Liver (tissue), 7 donors: ENCODE measurements at regions not wholly inside any gene's neighbourhood (a gene's known extent, or its start where the extent isn't known, plus 50 kb on each side); places are given as distances from the start of the nearest gene placed in this dataset.

ENCODE experiments used
- DNase-seq: peaks from one replicate; pipeline ENCODE4 v3.0.0-alpha.2; 2017; ENCODE audit warnings: low spot score
- H3K27ac ChIP-seq, 2 donors: one replicate each; pipeline ENCODE4 v1.7.0; 2013; ENCODE audit warnings: inconsistent platforms in 2 of 2, low read length in 2 of 2, control low read depth in 1 of 2, low read depth in 1 of 2, mild to moderate bottlenecking in 1 of 2
- H3K27me3 ChIP-seq, 4 donors: one replicate each; pipeline versions ENCODE4 v1.6.1 to v1.7.0; 2013; ENCODE audit warnings: low read length in 3 of 4, inconsistent platforms in 1 of 4, mild to moderate bottlenecking in 1 of 4, moderate library complexity in 1 of 4; ENCODE audit not compliant: control insufficient read depth in 4 of 4, insufficient read depth in 4 of 4
- H3K36me3 ChIP-seq, 4 donors: one replicate each; pipeline versions ENCODE4 v1.6.1 to v1.7.0; 2013; ENCODE audit warnings: low read length in 3 of 4, mild to moderate bottlenecking in 3 of 4, low read depth in 1 of 4, moderate library complexity in 1 of 4; ENCODE audit not compliant: control insufficient read depth in 4 of 4, insufficient read depth in 3 of 4
- H3K4me1 ChIP-seq, 4 donors: one replicate each; pipeline versions ENCODE4 v1.6.1 to v1.7.0; 2013; ENCODE audit warnings: low read length in 3 of 4, mild to moderate bottlenecking in 3 of 4, moderate library complexity in 1 of 4; ENCODE audit not compliant: control insufficient read depth in 4 of 4, insufficient read depth in 4 of 4
- H3K4me3 ChIP-seq, 3 donors: one replicate each; pipeline versions ENCODE4 v1.6.1 to v1.7.0; 2013; ENCODE audit warnings: low read length in 3 of 3, control low read depth in 1 of 3, low read depth in 1 of 3, mild to moderate bottlenecking in 1 of 3
- H3K9ac ChIP-seq, 2 donors: one replicate each; pipeline ENCODE4 v1.7.0; 2013; ENCODE audit warnings: low read length in 2 of 2, mild to moderate bottlenecking in 2 of 2, moderate library complexity in 2 of 2, control low read depth in 1 of 2, low read depth in 1 of 2
- H3K9me3 ChIP-seq, 4 donors: one replicate each; pipeline versions ENCODE4 v1.6.1 to v1.7.0; 2013; ENCODE audit warnings: low read length in 3 of 4; ENCODE audit not compliant: control insufficient read depth in 4 of 4
- FOXA1 ChIP-seq: IDR thresholded peaks from 2 replicates; pipeline ENCODE4 v1.6.1; 2016; ENCODE audit warnings: antibody characterized with exemption
- FOXA2 ChIP-seq: IDR thresholded peaks from 2 replicates; pipeline ENCODE4 v1.6.1; 2016; ENCODE audit warnings: antibody characterized with exemption
- GABPA ChIP-seq, 2 donors: IDR thresholded peaks in 1 of 2; conservative IDR thresholded peaks in 1 of 2; 2 replicates each; pipeline ENCODE4 v1.6.1; 2016; ENCODE audit warnings: antibody characterized with exemption in 2 of 2, mild to moderate bottlenecking in 1 of 2, moderate library complexity in 1 of 2
- HNF4A ChIP-seq, 2 donors: conservative IDR thresholded peaks; 2 replicates each; pipeline ENCODE4 v1.6.1; 2016; ENCODE audit warnings: antibody characterized with exemption in 2 of 2, mild to moderate bottlenecking in 2 of 2
- HNF4G ChIP-seq: IDR thresholded peaks from 2 replicates; pipeline ENCODE4 v1.6.1; 2016; ENCODE audit warnings: antibody characterized with exemption
- JUND ChIP-seq, 2 donors: IDR thresholded peaks; 2 replicates each; pipeline ENCODE4 v1.6.1; 2016; ENCODE audit warnings: antibody characterized with exemption in 2 of 2
- NR2F2 ChIP-seq: IDR thresholded peaks from 2 replicates; pipeline ENCODE4 v1.6.1; 2016; ENCODE audit warnings: antibody characterized with exemption
- RAD21 ChIP-seq, 2 donors: IDR thresholded peaks; 2 replicates each; pipeline ENCODE4 v1.6.1; 2016; ENCODE audit warnings: antibody characterized with exemption in 2 of 2, mild to moderate bottlenecking in 2 of 2
- RXRA ChIP-seq, 2 donors: IDR thresholded peaks; 2 replicates each; pipeline ENCODE4 v1.6.1; 2017 to 2018; ENCODE audit warnings: antibody characterized with exemption in 2 of 2, mild to moderate bottlenecking in 1 of 2
- TAF1 ChIP-seq: conservative IDR thresholded peaks from 2 replicates; pipeline ENCODE4 v1.6.1; 2016; ENCODE audit warnings: antibody characterized with exemption, mild to moderate bottlenecking
- WGBS: extraction: QIAGEN DNeasy Blood & Tissue Kit; methylation state at CpG from one replicate; pipeline ENCODE4 v1.1.7; 2013; 5-methylcytosine and 5-hydroxymethylcytosine counted together
- TF ChIP-seq, protein P1 (sequence below): IDR thresholded peaks from 2 replicates; pipeline ENCODE4 v1.6.1; 2016; ENCODE audit warnings: antibody characterized with exemption
- TF ChIP-seq, protein P2 (sequence below): IDR thresholded peaks from 2 replicates; pipeline ENCODE4 v1.6.1; 2016; ENCODE audit warnings: antibody characterized with exemption
- TF ChIP-seq, protein P3 (sequence below): IDR thresholded peaks from 2 replicates; pipeline ENCODE4 v1.6.1; 2016; ENCODE audit warnings: antibody characterized with exemption, mild to moderate bottlenecking
- TF ChIP-seq, protein P4 (sequence below): IDR thresholded peaks from 2 replicates; pipeline ENCODE4 v1.6.1; 2016; ENCODE audit warnings: antibody characterized with exemption
- donor health status: healthy.
- donor health status: healthy.
- donor health status: healthy.
- donor health status: healthy.

DNA sequence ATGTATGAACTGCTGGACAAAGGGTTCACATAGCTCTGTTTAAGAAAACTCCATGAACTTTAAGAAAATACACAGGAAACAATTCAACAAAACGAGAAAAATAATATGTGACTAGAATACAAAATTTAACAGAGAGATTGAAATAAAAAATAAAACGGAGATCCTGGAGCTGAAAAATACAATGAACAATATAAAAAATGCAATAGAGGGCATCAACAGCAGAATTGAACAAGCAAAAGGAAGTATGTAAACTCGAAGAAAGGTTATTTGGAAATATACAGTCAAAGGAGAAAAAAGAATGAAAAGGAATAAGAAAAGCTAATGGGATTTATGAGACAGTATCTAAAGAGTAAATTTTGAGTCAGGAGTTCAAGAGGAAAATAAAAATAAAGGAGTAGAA, 163.0 kb upstream of the DACH1 start:
- Histone ChIP-seq H3K36me3 (no peaks in the 10 kb centered on the region), H3K27me3 (no peaks in the 10 kb centered on the region), H3K27ac (no peak overlapping the region), H3K4me1 (no peaks in the 10 kb centered on the region), H3K4me3 (no peak overlapping the region), H3K9ac (no peak overlapping the region), H3K9me3 (peaks cover 0 to 8% (median 3%) of the 10 kb centered on the region in 4 donors)
- TF ChIP-seq, protein P1, sequence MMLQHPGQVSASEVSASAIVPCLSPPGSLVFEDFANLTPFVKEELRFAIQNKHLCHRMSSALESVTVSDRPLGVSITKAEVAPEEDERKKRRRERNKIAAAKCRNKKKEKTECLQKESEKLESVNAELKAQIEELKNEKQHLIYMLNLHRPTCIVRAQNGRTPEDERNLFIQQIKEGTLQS, result no peak
- TF ChIP-seq GABPA (IDR thresholded peaks at IDR 0.05 in 1 of 2, conservative IDR thresholded peaks at IDR 0.05 in 1 of 2), result no peak
- TF ChIP-seq HNF4G, result no peak
- no peak for TF ChIP-seq HNF4A (conservative IDR thresholded peaks at IDR 0.05)
- no peak for TF ChIP-seq RXRA (IDR thresholded peaks at IDR 0.05)
- no peak for TF ChIP-seq FOXA2
- TF ChIP-seq RAD21 (IDR thresholded peaks at IDR 0.05), result no peak
- no peak for TF ChIP-seq TAF1
- DNase-seq, result no peak
- WGBS, result 64% methylated on average over 3 of the region's 3 CpGs

DNA sequence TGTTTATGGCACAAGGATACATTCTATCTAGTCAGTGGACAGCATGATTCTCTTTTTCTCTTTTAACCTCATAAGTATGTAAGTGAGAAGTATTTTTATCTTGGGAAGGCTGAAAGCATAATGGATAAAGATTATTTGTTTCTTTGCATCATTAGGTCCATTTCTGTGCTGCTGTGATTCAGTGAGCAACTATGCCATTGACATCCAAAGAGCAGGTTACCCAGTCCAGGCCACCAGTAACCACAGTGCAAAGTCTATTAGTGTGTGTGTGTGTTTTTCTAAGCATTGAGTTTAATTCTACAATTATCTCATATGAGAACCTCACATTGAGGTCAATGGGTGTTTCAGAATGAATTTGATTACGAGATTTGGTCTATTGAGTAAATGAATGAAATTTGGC, 158.8 kb upstream of the DACH1 start:
- H3K9ac ChIP-seq, result no peak overlapping the region
- H3K4me1 ChIP-seq, result no peaks in the 10 kb centered on the region
- WGBS, result 72% methylated on average over 1 of the region's 1 CpG
- no peaks in the 10 kb centered on the region for H3K27me3 ChIP-seq
- no peak for DNase-seq
- H3K9me3 ChIP-seq, result peaks cover 0 to 8% (median 3%) of the 10 kb centered on the region in 4 donors
- H3K36me3 ChIP-seq, result no peaks in the 10 kb centered on the region
- no peak overlapping the region for H3K27ac ChIP-seq
- no peak overlapping the region for H3K4me3 ChIP-seq
- TF ChIP-seq NR2F2 (no peak), HNF4A (conservative IDR thresholded peaks at IDR 0.05) (no peak)
- TF ChIP-seq, protein P2, sequence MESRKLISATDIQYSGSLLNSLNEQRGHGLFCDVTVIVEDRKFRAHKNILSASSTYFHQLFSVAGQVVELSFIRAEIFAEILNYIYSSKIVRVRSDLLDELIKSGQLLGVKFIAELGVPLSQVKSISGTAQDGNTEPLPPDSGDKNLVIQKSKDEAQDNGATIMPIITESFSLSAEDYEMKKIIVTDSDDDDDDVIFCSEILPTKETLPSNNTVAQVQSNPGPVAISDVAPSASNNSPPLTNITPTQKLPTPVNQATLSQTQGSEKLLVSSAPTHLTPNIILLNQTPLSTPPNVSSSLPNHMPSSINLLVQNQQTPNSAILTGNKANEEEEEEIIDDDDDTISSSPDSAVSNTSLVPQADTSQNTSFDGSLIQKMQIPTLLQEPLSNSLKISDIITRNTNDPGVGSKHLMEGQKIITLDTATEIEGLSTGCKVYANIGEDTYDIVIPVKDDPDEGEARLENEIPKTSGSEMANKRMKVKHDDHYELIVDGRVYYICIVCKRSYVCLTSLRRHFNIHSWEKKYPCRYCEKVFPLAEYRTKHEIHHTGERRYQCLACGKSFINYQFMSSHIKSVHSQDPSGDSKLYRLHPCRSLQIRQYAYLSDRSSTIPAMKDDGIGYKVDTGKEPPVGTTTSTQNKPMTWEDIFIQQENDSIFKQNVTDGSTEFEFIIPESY, result no peak

DNA sequence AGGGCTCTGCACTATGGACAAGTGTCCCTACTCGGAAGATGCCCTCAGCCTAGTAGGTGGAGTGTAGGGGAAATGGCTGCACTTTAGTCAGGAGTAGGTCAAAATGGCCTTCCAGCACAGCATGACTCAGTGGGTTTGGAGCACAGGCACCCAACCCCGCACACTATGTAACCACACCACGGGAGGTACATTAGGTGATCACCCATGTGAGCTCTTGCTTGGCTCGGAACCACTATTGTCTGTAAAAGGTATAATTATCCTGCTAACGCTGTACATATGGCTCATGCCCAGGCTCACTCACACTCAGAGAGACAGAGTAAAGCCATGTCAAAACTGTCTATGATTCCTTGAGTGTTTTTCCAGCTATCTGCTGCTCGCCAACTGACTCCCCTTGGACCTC, 156.9 kb upstream of the DACH1 start:
- Histone ChIP-seq H3K9me3 (peaks cover 0 to 3% (median 0%) of the 10 kb centered on the region in 4 donors), H3K4me3 (no peak overlapping the region), H3K9ac (no peak overlapping the region), H3K4me1 (no peaks in the 10 kb centered on the region), H3K27ac (no peak overlapping the region), H3K27me3 (no peaks in the 10 kb centered on the region), H3K36me3 (no peaks in the 10 kb centered on the region)
- DNase-seq, result no peak
- TF ChIP-seq HNF4G, result no peak
- no peak for TF ChIP-seq FOXA2
- no peak for TF ChIP-seq RAD21 (IDR thresholded peaks at IDR 0.05)
- no peak for TF ChIP-seq JUND (IDR thresholded peaks at IDR 0.05)
- TF ChIP-seq FOXA1, result no peak
- no peak for TF ChIP-seq NR2F2
- TF ChIP-seq, protein P3, sequence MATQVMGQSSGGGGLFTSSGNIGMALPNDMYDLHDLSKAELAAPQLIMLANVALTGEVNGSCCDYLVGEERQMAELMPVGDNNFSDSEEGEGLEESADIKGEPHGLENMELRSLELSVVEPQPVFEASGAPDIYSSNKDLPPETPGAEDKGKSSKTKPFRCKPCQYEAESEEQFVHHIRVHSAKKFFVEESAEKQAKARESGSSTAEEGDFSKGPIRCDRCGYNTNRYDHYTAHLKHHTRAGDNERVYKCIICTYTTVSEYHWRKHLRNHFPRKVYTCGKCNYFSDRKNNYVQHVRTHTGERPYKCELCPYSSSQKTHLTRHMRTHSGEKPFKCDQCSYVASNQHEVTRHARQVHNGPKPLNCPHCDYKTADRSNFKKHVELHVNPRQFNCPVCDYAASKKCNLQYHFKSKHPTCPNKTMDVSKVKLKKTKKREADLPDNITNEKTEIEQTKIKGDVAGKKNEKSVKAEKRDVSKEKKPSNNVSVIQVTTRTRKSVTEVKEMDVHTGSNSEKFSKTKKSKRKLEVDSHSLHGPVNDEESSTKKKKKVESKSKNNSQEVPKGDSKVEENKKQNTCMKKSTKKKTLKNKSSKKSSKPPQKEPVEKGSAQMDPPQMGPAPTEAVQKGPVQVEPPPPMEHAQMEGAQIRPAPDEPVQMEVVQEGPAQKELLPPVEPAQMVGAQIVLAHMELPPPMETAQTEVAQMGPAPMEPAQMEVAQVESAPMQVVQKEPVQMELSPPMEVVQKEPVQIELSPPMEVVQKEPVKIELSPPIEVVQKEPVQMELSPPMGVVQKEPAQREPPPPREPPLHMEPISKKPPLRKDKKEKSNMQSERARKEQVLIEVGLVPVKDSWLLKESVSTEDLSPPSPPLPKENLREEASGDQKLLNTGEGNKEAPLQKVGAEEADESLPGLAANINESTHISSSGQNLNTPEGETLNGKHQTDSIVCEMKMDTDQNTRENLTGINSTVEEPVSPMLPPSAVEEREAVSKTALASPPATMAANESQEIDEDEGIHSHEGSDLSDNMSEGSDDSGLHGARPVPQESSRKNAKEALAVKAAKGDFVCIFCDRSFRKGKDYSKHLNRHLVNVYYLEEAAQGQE, result no peak
- TF ChIP-seq, protein P4, sequence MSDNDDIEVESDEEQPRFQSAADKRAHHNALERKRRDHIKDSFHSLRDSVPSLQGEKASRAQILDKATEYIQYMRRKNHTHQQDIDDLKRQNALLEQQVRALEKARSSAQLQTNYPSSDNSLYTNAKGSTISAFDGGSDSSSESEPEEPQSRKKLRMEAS, result no peak
- no peak for TF ChIP-seq RXRA (IDR thresholded peaks at IDR 0.05)
- no peak for TF ChIP-seq GABPA (IDR thresholded peaks at IDR 0.05 in 1 of 2, conservative IDR thresholded peaks at IDR 0.05 in 1 of 2)
- TF ChIP-seq HNF4A (conservative IDR thresholded peaks at IDR 0.05), result no peak
- 83% methylated on average over 6 of the region's 6 CpGs for WGBS
